Stomach (tissue), 4 donors: ENCODE measurements at regions not wholly inside any gene's neighbourhood (a gene's known extent, or its start where the extent isn't known, plus 50 kb on each side); places are given as distances from the start of the nearest gene placed in this dataset.

ENCODE experiments used
- POLR2AphosphoS5 ChIP-seq, 3 donors: sonication (generic); formaldehyde crosslinking; IDR thresholded peaks; one replicate each; pipeline ENCODE4 v1.6.1; 2016; ENCODE audit warnings: antibody characterized with exemption in 3 of 3
- TF ChIP-seq, protein P1 (sequence below), 7 experiments: fragments of 450-650 bp in 4 of 7; fragments of 200-600 bp in 3 of 7; sonication (generic) in 3 of 7; IDR thresholded peaks; one replicate each; pipeline ENCODE4 v1.5.1; 2016 to 2019; ENCODE audit warnings: antibody characterized with exemption in 7 of 7, control low read depth in 2 of 7, mild to moderate bottlenecking in 1 of 7

- no peak for TF ChIP-seq POLR2AphosphoS5 (IDR thresholded peaks at IDR 0.05)
- TF ChIP-seq, protein P1, sequence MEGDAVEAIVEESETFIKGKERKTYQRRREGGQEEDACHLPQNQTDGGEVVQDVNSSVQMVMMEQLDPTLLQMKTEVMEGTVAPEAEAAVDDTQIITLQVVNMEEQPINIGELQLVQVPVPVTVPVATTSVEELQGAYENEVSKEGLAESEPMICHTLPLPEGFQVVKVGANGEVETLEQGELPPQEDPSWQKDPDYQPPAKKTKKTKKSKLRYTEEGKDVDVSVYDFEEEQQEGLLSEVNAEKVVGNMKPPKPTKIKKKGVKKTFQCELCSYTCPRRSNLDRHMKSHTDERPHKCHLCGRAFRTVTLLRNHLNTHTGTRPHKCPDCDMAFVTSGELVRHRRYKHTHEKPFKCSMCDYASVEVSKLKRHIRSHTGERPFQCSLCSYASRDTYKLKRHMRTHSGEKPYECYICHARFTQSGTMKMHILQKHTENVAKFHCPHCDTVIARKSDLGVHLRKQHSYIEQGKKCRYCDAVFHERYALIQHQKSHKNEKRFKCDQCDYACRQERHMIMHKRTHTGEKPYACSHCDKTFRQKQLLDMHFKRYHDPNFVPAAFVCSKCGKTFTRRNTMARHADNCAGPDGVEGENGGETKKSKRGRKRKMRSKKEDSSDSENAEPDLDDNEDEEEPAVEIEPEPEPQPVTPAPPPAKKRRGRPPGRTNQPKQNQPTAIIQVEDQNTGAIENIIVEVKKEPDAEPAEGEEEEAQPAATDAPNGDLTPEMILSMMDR (IDR thresholded peaks at IDR 0.05), result no peak
Measured at GRCh38 chr12:111168009-111168900, 200.6 kb downstream of the PHETA1 start.
